Dermis blood vessel endothelial cell (primary cell): ENCODE measurements at regions not wholly inside any gene's neighbourhood (a gene's known extent, or its start where the extent isn't known, plus 50 kb on each side); places are given as distances from the start of the nearest gene placed in this dataset.

ENCODE experiments used
- DNase-seq: peaks from one replicate; pipeline ENCODE4 v3.0.0; 2010

DNA sequence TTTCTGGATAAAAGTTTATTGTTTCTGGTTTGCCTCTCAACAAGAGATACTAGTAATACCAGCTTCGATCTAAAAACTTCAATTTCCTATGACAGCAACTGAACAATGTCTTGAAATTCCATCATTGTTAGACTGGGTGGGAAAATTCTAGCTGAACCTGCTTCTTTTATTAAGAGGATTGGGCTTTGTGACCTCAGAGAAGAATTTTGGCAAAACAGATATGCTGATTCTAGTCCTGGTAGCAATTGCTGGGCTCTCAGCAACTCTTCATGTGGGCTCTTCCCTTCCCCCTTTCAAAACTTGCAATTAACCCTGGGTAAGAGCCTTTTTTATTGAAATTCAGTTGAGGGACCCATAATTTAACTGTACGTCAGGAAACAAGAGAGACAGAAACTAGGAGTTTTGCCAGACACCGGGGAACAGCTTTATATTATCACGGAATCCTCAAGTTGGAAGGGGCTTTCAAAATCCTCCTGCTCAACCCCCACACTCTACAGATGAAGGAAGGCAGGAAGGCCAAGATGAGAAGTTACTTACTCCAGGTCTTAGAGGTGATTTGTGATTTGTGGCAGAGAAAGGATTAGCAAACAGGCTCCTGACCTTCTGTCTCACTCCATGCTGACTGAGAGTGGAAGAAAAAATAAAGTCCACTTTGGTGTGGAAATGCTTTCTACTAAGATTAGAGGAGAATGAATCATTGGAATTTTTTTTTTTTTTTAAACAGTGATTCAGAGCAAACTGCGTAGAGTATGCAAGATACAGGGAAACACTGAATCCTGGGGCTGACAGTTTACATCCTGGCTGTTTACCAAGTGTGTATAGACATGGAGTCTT is 239.0 kb upstream of the ATP2B1 start:
- peak; percentile 85 for DNase-seq

DNA sequence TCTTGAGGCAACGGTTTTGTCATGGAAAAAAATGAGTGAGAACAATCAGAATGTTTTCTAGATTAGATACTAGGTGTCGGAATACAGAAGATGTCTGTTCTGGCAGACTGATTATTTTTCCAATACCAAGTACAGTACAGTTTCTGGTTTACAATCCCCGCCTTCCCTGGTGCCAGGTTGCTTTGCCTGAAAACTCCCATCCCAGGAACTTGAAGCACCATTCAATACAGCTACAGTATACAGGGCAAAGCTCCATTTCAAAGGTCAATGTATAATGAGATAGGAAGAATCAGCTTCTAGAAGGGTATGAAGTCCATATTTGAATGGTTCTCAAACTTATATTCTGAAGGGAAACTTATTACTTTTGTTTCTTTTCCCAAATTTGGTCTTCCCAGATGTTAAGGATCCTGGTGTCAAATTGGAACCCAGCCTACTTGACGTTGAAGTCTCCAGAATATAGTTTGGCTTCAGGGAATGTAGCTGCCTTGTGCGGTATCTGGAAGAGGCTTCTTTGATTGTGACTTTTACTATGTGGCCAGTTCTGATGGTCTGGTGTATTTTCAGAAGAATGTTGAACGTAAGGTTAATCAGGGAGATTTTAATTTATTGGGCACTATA is 238.0 kb upstream of the ATP2B1 start:
- DNase-seq: no peak

DNA sequence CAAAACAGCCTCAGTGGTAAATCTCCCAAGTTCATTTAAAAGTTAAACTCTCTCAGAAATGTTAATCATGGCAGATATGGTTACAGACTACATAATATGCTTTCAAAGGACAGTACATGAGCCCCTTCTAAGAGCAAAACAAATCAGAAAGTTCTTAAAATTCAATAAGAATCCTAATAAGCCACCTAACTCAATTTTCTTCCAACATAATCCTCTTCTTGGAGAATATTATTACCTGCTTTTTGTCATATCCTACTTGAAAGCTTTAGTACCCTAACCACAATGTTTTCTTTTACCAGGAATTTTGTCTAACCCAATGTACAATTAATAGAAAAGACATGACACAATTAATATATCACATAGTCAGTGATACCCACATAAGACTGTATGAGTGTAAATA is 236.5 kb upstream of the ATP2B1 start:
- no peak for DNase-seq

DNA sequence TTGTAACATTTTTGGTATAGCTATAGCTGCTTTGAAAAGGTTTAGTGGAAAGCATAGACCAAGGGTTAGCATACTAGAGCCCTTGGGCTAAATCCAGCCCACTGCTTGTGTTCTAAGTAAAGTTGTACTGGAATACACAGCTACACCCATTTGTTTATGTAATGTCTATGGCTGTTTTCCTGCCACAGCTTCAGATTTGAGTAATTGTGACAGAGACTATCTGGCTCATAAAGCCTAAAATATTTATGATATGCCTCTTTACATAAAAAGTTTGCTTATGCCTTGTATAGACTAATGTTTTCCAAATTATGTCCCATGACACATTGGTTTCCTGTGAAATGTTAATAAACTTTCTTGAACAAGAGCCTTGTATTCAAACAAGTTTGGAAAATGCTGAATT is 234.8 kb upstream of the ATP2B1 start:
- DNase-seq: no peak

DNA sequence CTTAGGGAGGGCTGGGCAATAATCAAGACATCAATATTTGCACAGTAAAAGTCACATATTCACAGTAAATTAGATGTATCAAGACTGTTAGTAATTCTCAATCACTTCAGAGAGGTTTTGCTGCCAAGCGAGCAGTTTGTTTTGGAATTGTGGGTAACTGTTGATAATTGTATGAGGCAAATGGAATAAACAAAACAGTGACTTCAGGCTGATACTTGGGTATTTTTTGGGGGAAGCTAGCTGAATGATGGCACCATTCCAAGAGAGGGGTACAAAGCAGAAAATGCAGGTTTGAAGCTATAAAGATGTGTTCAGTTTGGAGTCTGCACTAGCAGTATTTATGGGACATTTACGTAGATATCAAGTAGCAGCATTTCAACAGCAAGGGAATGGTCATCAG is 232.8 kb upstream of the ATP2B1 start:
- DNase-seq: no peak

DNA sequence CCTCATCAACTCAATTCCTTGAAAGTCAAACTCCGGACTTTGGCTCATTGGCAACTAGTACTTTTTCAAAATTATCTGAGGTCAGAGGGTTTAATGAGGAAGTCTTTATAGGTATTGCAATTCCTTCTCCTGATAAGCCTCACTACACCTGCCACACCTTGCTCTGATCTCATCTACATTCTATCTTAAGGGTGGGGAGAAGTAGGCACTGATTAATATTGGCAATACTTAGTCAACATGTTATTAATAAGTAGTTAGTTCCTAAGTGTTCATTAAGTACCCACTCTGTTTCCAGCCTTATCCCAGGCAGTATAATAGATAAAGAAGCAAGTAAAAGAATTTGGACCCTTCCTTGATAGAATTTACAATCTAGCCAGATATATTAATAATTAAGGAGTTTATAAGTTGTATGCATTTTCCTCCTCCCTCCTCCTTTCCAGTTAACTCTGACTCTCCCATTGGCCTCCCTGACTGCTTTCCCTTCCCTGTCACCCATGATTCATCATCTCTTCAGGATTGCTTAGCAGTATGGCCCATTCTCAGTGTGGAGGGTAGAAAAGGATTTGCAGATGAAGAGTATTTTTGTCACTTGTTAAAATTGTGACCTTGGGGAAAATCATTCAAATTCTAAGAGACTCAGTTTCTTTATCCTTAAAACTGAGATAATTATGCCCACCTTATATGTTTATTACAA is 231.0 kb upstream of the ATP2B1 start:
- no peak for DNase-seq

- DNase-seq: no peak
These were observed 228.0 kb upstream of the ATP2B1 start for GRCh38 chr12:89936631-89937030.

- DNase-seq: no peak
These were observed 227.2 kb upstream of the ATP2B1 start for GRCh38 chr12:89935850-89936249.

DNA sequence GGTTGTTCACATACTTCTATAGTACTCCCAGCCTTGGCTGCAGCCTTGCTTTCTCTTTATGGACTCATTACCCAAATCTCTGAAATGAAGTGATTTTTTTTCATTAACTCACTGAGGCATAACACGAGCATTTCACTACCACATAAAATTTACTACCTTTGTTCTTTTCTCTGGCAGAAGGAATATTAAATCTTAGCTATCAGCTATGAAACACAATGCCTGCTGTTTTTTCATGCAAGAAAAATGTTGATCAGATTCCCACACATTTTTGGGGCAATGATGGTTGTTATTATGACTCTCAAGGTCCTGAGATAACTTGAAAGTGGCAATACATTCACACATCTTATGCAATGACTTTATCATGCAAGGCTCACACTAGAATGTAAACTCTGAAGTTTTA is 225.3 kb upstream of the ATP2B1 start:
- no peak for DNase-seq

DNA sequence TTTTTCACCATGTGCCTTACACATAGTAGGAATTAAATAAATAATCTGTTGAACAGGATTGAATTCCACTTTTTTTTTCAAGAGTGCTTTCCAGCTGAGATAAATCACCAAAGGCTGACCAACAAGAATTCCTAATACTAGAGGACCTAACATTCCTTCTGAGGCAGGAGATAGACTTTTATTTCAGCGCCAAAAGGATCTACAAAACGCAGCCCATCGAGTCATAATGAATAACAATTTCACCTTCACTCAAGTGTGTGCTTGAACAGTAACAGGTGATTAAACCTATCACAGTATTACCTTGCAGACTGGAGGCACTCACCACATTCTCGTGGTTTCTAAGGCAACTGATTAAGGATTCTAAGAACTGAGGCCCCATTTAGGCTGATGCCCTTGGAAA is 224.3 kb upstream of the ATP2B1 start:
- DNase-seq: no peak

DNA sequence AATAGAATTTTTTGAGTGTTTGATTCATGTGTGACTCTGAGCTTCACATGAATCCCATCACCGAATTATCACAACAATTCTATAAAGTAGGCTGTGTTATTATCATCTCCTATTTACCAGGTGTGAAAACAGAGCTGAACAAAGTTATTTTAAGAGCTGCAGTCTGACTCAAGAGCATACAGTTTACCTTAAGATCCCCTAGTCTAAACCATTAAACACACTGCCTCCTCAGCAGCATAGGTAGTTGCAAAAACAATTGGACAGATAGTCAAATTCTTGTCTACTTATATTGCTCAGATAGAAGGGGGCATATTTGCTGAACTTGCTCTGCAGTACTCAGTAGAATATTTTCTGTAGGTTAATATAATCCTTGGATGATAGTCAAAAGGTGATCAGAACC is 219.8 kb upstream of the ATP2B1 start:
- no peak for DNase-seq

DNA sequence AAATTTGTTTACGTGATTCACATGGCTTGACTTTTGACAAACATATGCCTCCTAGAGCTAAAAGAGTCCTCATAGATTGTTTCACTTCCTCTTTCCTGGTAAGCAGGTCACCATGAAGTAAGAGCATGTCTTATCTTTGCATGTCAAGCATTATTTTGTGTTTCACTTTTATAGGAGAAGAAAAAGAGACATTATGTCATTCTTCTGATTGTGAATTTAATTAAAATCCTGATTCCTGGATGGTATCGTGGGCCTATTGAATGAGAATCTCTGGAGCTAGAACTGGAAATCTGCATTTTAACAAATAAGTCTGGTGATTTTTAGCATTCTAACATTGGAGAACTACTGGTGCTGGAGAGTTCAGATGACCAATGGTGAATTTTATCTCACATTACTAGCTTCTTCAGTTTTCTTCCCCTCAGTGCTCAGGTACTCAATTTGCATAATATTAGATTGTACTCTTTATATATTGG is 218.6 kb upstream of the ATP2B1 start:
- no peak for DNase-seq

- no peak for DNase-seq
These were observed 215.6 kb upstream of the ATP2B1 start for GRCh38 chr12:89924191-89924590.

DNA sequence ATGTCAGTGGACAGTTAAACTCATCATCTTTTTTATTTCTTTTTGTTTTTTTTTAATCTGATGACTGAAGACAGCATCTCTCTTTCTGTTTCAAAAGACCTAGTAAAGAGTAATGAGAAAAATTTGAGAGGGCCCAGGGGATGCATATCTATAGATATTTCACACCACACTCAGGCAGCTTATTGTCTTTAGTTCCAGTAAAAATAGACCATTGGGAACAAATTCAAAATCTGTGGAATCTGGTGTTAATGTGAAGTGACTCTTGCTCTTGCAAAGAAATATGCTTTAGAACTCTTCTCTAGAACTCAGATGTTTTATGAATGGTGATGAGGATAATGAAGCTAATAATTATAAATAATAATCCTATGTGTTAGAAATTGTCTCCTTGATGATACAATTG is 214.5 kb upstream of the ATP2B1 start:
- DNase-seq: no peak

DNA sequence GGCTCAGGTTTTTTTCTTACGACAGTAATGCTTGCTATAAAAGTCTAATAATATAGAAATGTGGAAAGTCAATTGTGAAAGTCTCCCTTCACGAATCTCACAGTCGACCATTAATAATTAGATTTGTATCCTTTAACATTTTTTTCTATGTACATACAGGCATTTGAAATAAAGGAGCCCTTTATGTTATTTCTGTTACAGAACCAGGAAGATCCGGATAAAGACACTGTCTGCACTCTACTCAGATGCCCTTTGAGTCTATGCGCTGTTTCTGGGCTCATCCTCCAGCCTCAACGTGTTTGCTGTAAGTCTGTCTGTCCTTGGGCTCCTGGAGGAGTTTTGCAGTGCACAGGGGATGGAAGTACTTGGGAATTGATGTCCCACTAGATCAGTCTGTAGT is 212.2 kb upstream of the ATP2B1 start:
- no peak for DNase-seq

DNA sequence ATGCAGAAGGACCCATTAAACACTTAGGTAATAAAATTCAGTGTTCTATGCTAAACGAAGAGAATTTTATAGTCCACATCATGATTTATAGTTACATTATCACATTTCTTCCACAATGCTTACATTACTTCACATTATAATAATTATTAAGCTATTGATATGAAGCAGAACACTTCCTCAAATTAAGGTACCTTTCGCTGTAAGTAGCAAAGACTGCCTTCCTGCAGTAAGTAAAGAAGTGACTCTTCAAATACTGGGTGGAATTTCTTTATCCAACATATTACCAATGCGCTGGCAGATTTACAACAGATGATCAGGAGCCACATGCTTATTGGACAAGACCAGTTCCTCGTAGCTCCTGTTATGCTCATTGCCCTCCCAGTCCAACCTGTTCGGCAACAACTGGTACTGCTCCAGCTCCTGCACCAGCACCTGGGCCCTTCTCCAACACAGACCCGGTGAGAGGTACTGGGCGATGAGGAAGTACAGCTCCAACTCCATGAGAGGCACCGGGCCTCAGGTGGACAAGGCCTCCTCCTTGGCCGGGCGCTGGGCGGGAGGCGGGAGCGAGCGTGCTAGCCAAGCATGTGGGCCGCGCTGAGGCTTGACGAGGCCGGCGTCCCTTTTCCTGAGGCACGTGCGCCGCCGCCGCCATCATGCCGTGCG is 210.7 kb upstream of the ATP2B1 start:
- no peak for DNase-seq

GRCh38 chr12:89918172-89918846 is 209.7 kb upstream of the ATP2B1 start:
- no peak for DNase-seq

GRCh38 chr12:89909753-89910152 is 201.1 kb upstream of the ATP2B1 start:
- no peak for DNase-seq

DNA sequence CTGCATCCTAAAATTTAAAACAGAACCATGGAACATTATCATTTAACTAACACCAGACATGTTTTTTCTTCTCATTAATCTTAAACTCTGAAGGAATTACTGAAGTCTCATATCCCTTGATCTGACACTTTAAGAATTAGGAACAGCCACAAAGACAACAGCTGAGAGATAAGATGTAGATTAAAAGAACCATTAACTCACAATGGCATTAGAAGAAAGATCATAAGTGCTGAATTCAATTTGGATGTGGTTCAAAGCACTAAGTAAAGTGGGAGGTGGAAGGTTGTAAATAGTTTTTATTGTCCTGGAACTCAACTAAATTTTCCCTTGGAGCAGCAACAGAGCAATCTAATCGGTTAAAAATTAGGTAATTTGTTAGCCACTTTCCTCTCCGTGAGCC is 199.0 kb upstream of the ATP2B1 start:
- DNase-seq: no peak

GRCh38 chr12:89906824-89907223 is 198.2 kb upstream of the ATP2B1 start:
- DNase-seq: no peak

DNA sequence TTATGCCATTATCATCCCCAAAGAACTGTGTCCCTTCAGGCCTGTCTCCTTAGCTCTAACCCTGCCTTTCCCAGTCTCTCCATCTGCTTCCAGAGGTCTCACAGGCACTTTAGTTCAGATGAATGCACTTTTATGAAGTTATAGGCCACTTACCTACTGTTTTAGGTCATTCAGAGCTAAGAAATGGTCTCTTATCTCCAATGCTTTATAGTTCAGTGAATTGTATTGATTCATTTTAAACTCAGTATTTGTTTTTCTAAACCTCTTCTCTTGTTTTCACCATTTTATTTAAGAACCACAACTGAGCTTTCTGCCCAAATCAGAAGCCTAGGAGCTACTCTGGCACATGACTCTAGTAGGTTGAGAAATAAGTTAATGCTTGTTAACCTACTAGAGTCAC is 197.5 kb upstream of the ATP2B1 start:
- DNase-seq: no peak

DNA sequence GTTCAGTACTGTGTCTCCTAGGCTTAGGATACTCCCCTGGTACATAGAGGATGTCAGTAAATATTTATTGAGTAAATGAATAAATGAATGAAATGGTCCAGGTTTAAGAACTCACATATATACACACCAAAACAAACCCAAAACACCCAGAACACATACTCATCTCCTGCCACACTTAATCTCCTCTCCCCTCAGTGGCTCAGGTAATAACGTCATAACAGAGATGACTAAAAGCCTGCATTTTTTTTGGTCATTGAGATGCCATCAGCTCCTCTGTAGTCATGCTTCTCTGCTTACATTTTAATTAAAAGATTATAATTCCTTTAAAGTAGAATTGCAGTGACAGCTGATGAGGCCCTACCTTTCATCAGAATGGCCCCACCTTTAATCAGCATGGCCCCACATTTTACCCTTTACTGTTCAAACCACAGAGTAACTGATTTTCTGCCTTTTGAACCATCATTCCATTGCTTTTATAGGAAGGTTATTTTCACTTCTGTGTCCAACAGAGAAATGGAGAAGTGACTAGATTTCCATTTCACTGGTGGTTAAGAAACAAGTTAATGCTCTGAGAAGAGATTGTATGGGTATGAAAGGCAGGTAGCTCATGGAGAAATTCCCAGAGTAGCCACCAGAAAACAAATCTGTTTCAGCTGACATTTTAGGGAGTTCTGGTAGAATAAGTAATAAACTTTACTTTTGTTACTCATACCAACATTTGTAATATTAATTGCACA is 193.4 kb upstream of the ATP2B1 start:
- no peak for DNase-seq
